Adrenal gland (tissue), 9 donors: ENCODE measurements at regions not wholly inside any gene's neighbourhood (a gene's known extent, or its start where the extent isn't known, plus 50 kb on each side); places are given as distances from the start of the nearest gene placed in this dataset.
A peak's percentile ranks its signal among the peaks of the same experiment; 100 is the strongest.

ENCODE experiments used
- DNase-seq, 7 donors: peaks; one replicate each; pipeline ENCODE4 v3.0.0-alpha.2; 2019 to 2020
- H3K27ac ChIP-seq, 5 donors: fragments of 200-600 bp; sonication (generic) in 4 of 5; 1 replicate in 3 of 5; 2 replicates in 2 of 5; pipeline versions ENCODE4 v1.5.1 to v1.8.0; 2016 to 2020; ENCODE audit warnings: mild to moderate bottlenecking in 1 of 5
- H3K27me3 ChIP-seq: fragments of 200-600 bp; 2 replicates; pipeline ENCODE4 v1.8.0; 2021
- H3K36me3 ChIP-seq, 2 donors: fragments of 200-600 bp; replicated peaks in 1 of 2; 1 replicate in 1 of 2; 2 replicates in 1 of 2; pipeline versions ENCODE4 v1.5.1 to v1.8.0; 2018 to 2022
- H3K4me1 ChIP-seq, 2 donors: fragments of 200-600 bp; replicated peaks in 1 of 2; 1 replicate in 1 of 2; 2 replicates in 1 of 2; pipeline versions ENCODE4 v1.5.1 to v1.8.0; 2018 to 2021
- H3K4me3 ChIP-seq, 4 donors: fragments of 200-600 bp; sonication (generic) in 3 of 4; one replicate each; pipeline ENCODE4 v1.5.1; 2016 to 2018
- H3K9me3 ChIP-seq, 3 donors: fragments of 200-600 bp; sonication (generic) in 1 of 3; replicated peaks in 1 of 3; 1 replicate in 2 of 3; 2 replicates in 1 of 3; pipeline versions ENCODE4 v1.5.1 to v1.8.0; 2016 to 2021
- POLR2A ChIP-seq, 2 donors: fragments of 450-650 bp; IDR thresholded peaks; one replicate each; pipeline ENCODE4 v1.6.1; 2017; ENCODE audit warnings: antibody characterized with exemption in 2 of 2, mild to moderate bottlenecking in 2 of 2, moderate library complexity in 1 of 2
- WGBS, 4 donors: extraction: QIAGEN DNeasy Blood & Tissue Kit in 2 of 4; methylation state at CpG; one replicate each; pipeline versions ENCODE4 v1.1.5 to v1.1.7; 2013 to 2017; 5-methylcytosine and 5-hydroxymethylcytosine counted together
- intact Hi-C, 2 donors: fragments of 100-400 bp; cut with DNase I; formaldehyde crosslinking; loops; one replicate each; pipeline versions ENCODE4 v1.14.1 to v1.15.0; 2022 to 2023
- TF ChIP-seq, protein P1 (sequence below), 6 experiments: fragments of 450-650 bp in 4 of 6; fragments of 200-600 bp in 2 of 6; sonication (generic) in 1 of 6; IDR thresholded peaks; 1 replicate in 5 of 6; 2 replicates in 1 of 6; pipeline versions ENCODE4 v1.5.1 to v1.8.0; 2016 to 2021; ENCODE audit warnings: antibody characterized with exemption in 6 of 6, mild to moderate bottlenecking in 2 of 6, moderate library complexity in 1 of 6
- donor health status: healthy with polysubstance abuse.
- donor health status: Bipolar disorder and iron deficiency.
- donor health status: DM: yes; HTN: yes; CAD: no.
- donor health status: DM: no; HTN: no; CAD: no.
- donor health status: DM: no; HTN: no; CAD: no.

DNA sequence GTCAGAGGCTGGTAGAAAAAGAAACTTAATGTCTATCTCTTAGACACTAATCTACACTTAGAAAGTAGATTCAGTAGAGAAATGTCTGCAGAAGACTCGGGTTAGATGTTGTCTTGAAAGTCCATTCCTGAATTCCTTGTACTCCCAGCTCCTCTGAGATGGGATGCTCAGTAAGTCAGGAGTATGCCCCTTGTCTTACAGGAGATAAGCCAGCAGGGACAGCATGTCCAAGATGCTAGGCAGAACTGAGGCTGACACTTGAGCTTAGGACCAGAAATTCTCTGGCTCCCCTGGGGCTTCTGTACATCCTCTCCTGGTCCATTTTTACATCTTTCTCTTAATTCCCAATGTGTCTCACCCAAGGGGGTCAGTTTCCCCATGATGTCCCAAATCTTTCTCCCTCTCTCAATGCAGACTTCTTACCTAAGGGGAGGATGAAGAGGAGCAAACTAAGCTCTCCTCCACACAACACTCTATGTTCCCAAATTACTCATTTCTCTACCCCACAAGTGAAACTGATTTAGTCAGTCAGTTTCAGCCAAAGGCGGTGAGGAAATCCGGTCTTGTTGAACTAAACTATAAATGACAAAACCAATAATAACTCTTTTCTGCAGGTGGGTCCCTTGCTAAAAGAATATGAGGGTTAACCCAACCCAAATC lies 558.2 kb upstream of the DIPK2B start:
- TF ChIP-seq POLR2A (IDR thresholded peaks at IDR 0.05): no peak
- TF ChIP-seq, protein P1, sequence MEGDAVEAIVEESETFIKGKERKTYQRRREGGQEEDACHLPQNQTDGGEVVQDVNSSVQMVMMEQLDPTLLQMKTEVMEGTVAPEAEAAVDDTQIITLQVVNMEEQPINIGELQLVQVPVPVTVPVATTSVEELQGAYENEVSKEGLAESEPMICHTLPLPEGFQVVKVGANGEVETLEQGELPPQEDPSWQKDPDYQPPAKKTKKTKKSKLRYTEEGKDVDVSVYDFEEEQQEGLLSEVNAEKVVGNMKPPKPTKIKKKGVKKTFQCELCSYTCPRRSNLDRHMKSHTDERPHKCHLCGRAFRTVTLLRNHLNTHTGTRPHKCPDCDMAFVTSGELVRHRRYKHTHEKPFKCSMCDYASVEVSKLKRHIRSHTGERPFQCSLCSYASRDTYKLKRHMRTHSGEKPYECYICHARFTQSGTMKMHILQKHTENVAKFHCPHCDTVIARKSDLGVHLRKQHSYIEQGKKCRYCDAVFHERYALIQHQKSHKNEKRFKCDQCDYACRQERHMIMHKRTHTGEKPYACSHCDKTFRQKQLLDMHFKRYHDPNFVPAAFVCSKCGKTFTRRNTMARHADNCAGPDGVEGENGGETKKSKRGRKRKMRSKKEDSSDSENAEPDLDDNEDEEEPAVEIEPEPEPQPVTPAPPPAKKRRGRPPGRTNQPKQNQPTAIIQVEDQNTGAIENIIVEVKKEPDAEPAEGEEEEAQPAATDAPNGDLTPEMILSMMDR (IDR thresholded peaks at IDR 0.05): no peak
- intact Hi-C loops: no loop called here
- Histone ChIP-seq H3K27me3 (peaks cover 5% of the 10 kb centered on the region), H3K36me3 (no peaks in the 10 kb centered on the region), H3K4me1 (no peaks in the 10 kb centered on the region), H3K27ac (peak overlapping the region in 1 of 5 donors; percentile 59), H3K4me3 (no peak overlapping the region), H3K9me3 (no peaks in the 10 kb centered on the region)
- WGBS, 4 donors: 60 to 73% (median 63%) methylated on average over 3 of the region's 3 CpGs
- no peak for DNase-seq

DNA sequence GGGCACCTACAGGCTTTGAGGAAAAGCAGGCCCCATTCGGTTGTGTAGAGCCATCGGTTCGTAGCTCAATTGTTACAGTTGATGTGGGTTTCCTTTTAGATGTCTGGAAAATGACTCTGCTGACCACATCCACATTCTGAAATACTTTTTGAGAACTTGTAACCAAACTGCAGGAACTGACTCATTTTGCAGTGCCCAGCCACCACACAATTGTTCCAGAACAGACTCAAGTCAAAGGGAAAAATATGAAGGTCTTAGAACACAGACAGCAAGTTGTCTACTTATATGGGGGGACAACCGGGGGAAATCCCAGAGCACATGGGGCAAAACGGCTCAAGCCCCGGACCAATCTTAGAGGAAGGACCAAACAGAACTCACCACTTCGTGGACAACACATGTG lies 557.6 kb upstream of the DIPK2B start:
- intact Hi-C loops: no loop called here
- no peaks in the 10 kb centered on the region for H3K4me1 ChIP-seq
- no peaks in the 10 kb centered on the region for H3K36me3 ChIP-seq
- H3K27ac ChIP-seq: peak overlapping the region in 1 of 5 donors; percentile 59
- H3K9me3 ChIP-seq: no peaks in the 10 kb centered on the region
- 56 to 77% (median 71%) methylated on average over 7 of the region's 7 CpGs for WGBS, 4 donors
- TF ChIP-seq, protein P1 (IDR thresholded peaks at IDR 0.05): no peak
- TF ChIP-seq POLR2A (IDR thresholded peaks at IDR 0.05): no peak
- H3K27me3 ChIP-seq: peaks cover 5% of the 10 kb centered on the region
- H3K4me3 ChIP-seq: no peak overlapping the region
- DNase-seq: no peak

DNA sequence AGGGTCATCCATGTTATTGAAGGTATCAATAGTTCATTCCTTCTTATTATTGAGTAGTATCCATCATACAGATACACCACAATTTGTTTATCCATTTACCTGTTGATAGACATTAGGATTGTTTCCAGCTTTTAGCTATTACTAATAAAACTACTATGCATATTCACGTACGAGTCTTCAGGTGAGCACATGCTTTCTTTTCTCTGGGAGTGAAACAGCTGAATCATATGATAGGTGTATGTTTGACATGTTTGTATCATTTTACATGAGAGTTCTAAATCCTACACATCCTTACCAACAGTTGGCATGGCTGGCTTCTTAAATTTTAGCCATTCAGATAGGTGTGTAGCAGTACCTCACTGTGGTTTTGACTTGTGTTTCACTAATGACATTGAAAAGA lies 556.6 kb upstream of the DIPK2B start:
- Histone ChIP-seq H3K36me3 (no peaks in the 10 kb centered on the region), H3K27ac (no peak overlapping the region), H3K4me1 (no peaks in the 10 kb centered on the region), H3K4me3 (no peak overlapping the region), H3K27me3 (no peaks in the 10 kb centered on the region), H3K9me3 (no peaks in the 10 kb centered on the region)
- TF ChIP-seq, protein P1 (IDR thresholded peaks at IDR 0.05): no peak
- no peak for TF ChIP-seq POLR2A (IDR thresholded peaks at IDR 0.05)
- intact Hi-C loops: no loop called here
- no peak for DNase-seq
- 83 to 94% (median 90%) methylated on average over 2 of the region's 2 CpGs for WGBS, 4 donors

DNA sequence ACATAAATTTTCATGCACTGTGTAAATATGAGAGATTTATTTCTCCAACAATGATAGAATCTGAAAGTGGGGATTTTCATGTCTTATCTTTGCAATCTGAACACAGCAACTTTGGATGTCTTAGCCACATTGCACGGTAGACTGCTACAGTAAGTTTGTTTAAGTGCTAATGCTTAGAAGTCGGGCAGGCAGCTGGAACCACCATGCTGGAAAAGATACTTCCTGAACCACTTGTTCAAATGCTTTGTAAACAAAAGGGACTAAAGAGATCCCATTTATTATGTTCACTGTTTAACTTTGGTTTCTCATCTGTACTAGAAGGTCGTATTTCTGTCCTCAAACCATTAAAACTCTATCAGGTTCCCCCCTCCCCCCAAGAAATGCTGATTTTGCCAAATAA lies 555.9 kb upstream of the DIPK2B start:
- no peaks in the 10 kb centered on the region for H3K4me1 ChIP-seq
- intact Hi-C loops: no loop called here
- TF ChIP-seq POLR2A (IDR thresholded peaks at IDR 0.05): no peak
- TF ChIP-seq, protein P1 (IDR thresholded peaks at IDR 0.05): no peak
- 46 to 61% (median 53%) methylated on average over 3 of the region's 3 CpGs for WGBS, 4 donors
- no peaks in the 10 kb centered on the region for H3K9me3 ChIP-seq
- H3K27me3 ChIP-seq: no peaks in the 10 kb centered on the region
- H3K36me3 ChIP-seq: no peaks in the 10 kb centered on the region
- no peak overlapping the region for H3K27ac ChIP-seq
- no peak for DNase-seq
- H3K4me3 ChIP-seq: no peak overlapping the region
